PC-3 (cell line): ENCODE measurements at regions not wholly inside any gene's neighbourhood (a gene's known extent, or its start where the extent isn't known, plus 50 kb on each side); places are given as distances from the start of the nearest gene placed in this dataset.

ENCODE experiments used
- CTCF ChIP-seq: fragments of 300-600 bp; sonication (generic); conservative IDR thresholded peaks from 2 replicates; pipeline ENCODE4 v1.5.1; 2017; ENCODE audit warnings: antibody characterized with exemption, low read depth, mild to moderate bottlenecking, low read length
- EZH2 ChIP-seq: fragments of 300-600 bp; sonication (generic); IDR thresholded peaks from one replicate; pipeline ENCODE4 v1.6.1; 2017; ENCODE audit warnings: antibody characterized with exemption, mild to moderate bottlenecking, low read length; ENCODE audit not compliant: unreplicated experiment
- EZH2phosphoT487 ChIP-seq: fragments of 300-600 bp; sonication (generic); IDR thresholded peaks from 2 replicates; pipeline ENCODE4 v1.6.1; 2018; ENCODE audit warnings: mild to moderate bottlenecking, antibody characterized with exemption, low read length, borderline replicate concordance

- TF ChIP-seq CTCF, result no peak
- no peak for TF ChIP-seq EZH2
- no peak for TF ChIP-seq EZH2phosphoT487
Measured at GRCh38 chr5:168005093-168005492, 286.4 kb upstream of the WWC1 start.
